GM19239 (cell line): ENCODE measurements at regions not wholly inside any gene's neighbourhood (a gene's known extent, or its start where the extent isn't known, plus 50 kb on each side); places are given as distances from the start of the nearest gene placed in this dataset.
"Not testable (repeated sequence)": the region's sequence is repeated elsewhere in the genome, so short reads cannot be mapped to it uniquely, and the experiment has no call there.

Experiments
- DNase-seq: peaks from one replicate; pipeline ENCODE4 v3.0.0; 2011; ENCODE audit warnings: low spot score; ENCODE audit not compliant: insufficient read length
- FAIRE-seq: peaks from 2 replicates; lab custom pipeline; 2011; peaks lifted over from hg19 to GRCh38; lab: Jason Lieb, UNC

- FAIRE-seq, result no peak
- no peak for DNase-seq
Observed at GRCh38 chr13:87130423-87130822, 540.7 kb upstream of the SLITRK5 start.

- no peak for DNase-seq
- FAIRE-seq, result no peak
Observed at GRCh38 chr13:87131611-87132010, 539.6 kb upstream of the SLITRK5 start.

- DNase-seq, result no peak
- no peak for FAIRE-seq
Observed at GRCh38 chr13:87138866-87139265, 532.3 kb upstream of the SLITRK5 start.

GRCh38 chr13:87147076-87147475 lies 524.1 kb upstream of the SLITRK5 start:
- no peak for FAIRE-seq
- DNase-seq, result no peak

GRCh38 chr13:87153371-87153770 lies 517.8 kb upstream of the SLITRK5 start:
- DNase-seq (no peak), FAIRE-seq (no peak)

- DNase-seq, result no peak
- no peak for FAIRE-seq
Observed at GRCh38 chr13:87166348-87166747, 504.8 kb upstream of the SLITRK5 start.

- FAIRE-seq, result no peak
Observed at GRCh38 chr13:87168390-87168789, 502.8 kb upstream of the SLITRK5 start.

GRCh38 chr13:87169337-87169736 lies 501.8 kb upstream of the SLITRK5 start:
- FAIRE-seq (no peak), DNase-seq (no peak)

More at GRCh38 chr13:87168390-87168789, 502.8 kb upstream of the SLITRK5 start:
- DNase-seq, result no peak

GRCh38 chr13:87172166-87172835 lies 498.9 kb upstream of the SLITRK5 start:
- no peak for FAIRE-seq

GRCh38 chr13:87185138-87185537 lies 486.0 kb upstream of the SLITRK5 start:
- DNase-seq, FAIRE-seq: not testable (repeated sequence)

More at GRCh38 chr13:87172166-87172835, 498.9 kb upstream of the SLITRK5 start:
- no peak for DNase-seq

GRCh38 chr13:87186647-87187046 lies 484.5 kb upstream of the SLITRK5 start:
- not testable (repeated sequence) for FAIRE-seq, DNase-seq

GRCh38 chr13:87191485-87191884 lies 479.7 kb upstream of the SLITRK5 start:
- FAIRE-seq, DNase-seq: not testable (repeated sequence)

GRCh38 chr13:87198371-87198770 lies 472.8 kb upstream of the SLITRK5 start:
- DNase-seq (no peak), FAIRE-seq (no peak)

- DNase-seq (no peak), FAIRE-seq (no peak)
Observed at GRCh38 chr13:87206708-87207107, 464.5 kb upstream of the SLITRK5 start.

GRCh38 chr13:87207280-87208003 lies 463.7 kb upstream of the SLITRK5 start:
- no peak for FAIRE-seq
- no peak for DNase-seq

- no peak for DNase-seq
- no peak for FAIRE-seq
Observed at GRCh38 chr13:87208636-87209035, 462.5 kb upstream of the SLITRK5 start.

- FAIRE-seq (no peak), DNase-seq (no peak)
Observed at GRCh38 chr13:87234981-87235380, 436.2 kb upstream of the SLITRK5 start.

GRCh38 chr13:87235621-87236020 lies 435.6 kb upstream of the SLITRK5 start:
- DNase-seq, result no peak
- FAIRE-seq, result no peak

- FAIRE-seq (no peak), DNase-seq (no peak)
Observed at GRCh38 chr13:87244256-87244890, 426.8 kb upstream of the SLITRK5 start.

GRCh38 chr13:87249847-87250246 lies 421.3 kb upstream of the SLITRK5 start:
- FAIRE-seq, DNase-seq: not testable (repeated sequence)

GRCh38 chr13:87255394-87255793 lies 415.8 kb upstream of the SLITRK5 start:
- no peak for FAIRE-seq

More at GRCh38 chr13:87255394-87255793, 415.8 kb upstream of the SLITRK5 start:
- DNase-seq, result no peak
